ENCODE measurements at regions not wholly inside any gene's neighbourhood (a gene's known extent, or its start where the extent isn't known, plus 50 kb on each side); places are given as distances from the start of the nearest gene placed in this dataset.
"Not testable (repeated sequence)": the region's sequence is repeated elsewhere in the genome, so short reads cannot be mapped to it uniquely, and the experiment has no call there.

DNA sequence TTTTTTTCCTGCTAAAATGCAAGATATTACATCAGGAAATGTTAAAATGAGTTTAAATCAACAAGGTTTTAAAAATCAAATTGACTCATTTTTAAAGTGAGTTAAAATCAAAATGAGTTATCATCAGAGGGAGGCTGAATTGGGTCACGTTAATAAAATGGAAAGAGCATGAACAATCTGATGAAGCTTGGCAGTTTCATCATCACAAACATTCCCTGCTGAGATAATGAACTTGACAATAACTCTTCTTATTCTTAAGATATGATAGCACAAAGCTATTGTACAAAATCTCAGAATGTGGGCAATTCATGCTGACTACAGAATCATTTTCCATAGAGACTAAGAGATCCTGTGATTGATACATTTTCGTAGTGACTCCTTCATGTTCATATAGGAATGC lies 1086.7 kb downstream of the STIM2 start:
- H3K27ac ChIP-seq (ENCODE audit: low read depth in 2 of 2, low read length in 2 of 2) = no peak overlapping the region
- H3K4me1 ChIP-seq (ENCODE audit: control insufficient read depth in 2 of 2, insufficient read depth in 2 of 2, low read length in 2 of 2) = no peaks in the 10 kb centered on the region
- H3K36me3 ChIP-seq (ENCODE audit: control insufficient read depth in 2 of 2, insufficient read depth in 2 of 2, low read length in 2 of 2) = no peaks in the 10 kb centered on the region
- no peak overlapping the region for H3K9ac ChIP-seq (ENCODE audit: low read depth in 1 of 2, low read length in 2 of 2)
- no peaks in the 10 kb centered on the region for H3K9me3 ChIP-seq (ENCODE audit: control insufficient read depth in 2 of 2, low read length in 2 of 2)
- no peak overlapping the region for H3K4me3 ChIP-seq (ENCODE audit: low read length in 2 of 2)
- no peaks in the 10 kb centered on the region for H3K27me3 ChIP-seq (ENCODE audit: control insufficient read depth in 2 of 2, insufficient read depth in 2 of 2, low read length in 2 of 2)

DNA sequence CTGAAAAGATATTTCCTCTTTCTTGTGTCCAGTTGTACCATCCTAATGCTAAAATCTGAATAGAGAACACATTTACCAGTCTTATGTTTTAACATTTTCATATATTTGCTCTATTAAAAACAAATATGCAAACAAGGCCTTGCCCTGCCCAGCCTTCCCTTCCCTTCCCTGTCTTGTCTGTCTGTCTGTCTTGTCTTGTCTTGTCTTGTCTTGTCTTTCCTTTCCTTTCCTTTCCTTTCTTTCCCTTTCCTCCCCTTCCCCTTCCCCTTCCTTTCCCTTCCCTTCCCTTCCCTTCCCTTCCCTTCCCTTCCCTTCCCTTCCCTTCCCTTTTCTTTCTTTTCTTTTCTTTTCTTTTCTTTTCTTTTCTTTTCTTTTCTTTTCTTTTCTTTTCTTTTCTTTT lies 1103.5 kb downstream of the STIM2 start:
- no peak overlapping the region for H3K27ac ChIP-seq (ENCODE audit: low read depth in 2 of 2, low read length in 2 of 2)
- H3K9me3 ChIP-seq (ENCODE audit: control insufficient read depth in 2 of 2, low read length in 2 of 2) = no peaks in the 10 kb centered on the region
- H3K9ac ChIP-seq (ENCODE audit: low read depth in 1 of 2, low read length in 2 of 2) = no peak overlapping the region
- no peaks in the 10 kb centered on the region for H3K4me1 ChIP-seq (ENCODE audit: control insufficient read depth in 2 of 2, insufficient read depth in 2 of 2, low read length in 2 of 2)
- no peak overlapping the region for H3K4me3 ChIP-seq (ENCODE audit: low read length in 2 of 2)
- H3K27me3 ChIP-seq (ENCODE audit: control insufficient read depth in 2 of 2, insufficient read depth in 2 of 2, low read length in 2 of 2) = no peaks in the 10 kb centered on the region
- H3K36me3 ChIP-seq (ENCODE audit: control insufficient read depth in 2 of 2, insufficient read depth in 2 of 2, low read length in 2 of 2) = no peaks in the 10 kb centered on the region

DNA sequence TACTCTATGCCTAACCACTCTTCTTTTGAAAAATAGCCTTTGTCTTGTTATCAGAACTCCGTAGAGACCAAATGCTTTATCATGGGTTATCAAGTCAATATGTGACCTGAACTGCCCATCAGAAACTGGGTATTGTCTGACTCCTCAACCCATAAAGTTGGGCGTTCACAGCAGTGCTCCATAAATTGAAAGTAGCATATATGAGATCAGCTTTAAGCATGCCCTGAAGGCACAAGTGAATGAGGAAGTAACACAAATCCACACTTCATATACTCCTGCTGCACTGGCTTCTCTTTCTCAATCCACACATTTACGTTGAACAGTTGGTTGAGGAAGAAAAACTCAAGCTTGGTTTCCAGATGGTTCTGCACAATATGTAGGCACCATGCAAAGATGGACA lies 1106.0 kb downstream of the STIM2 start:
- Histone ChIP-seq H3K9me3 (ENCODE audit: control insufficient read depth in 2 of 2, low read length in 2 of 2) (no peaks in the 10 kb centered on the region), H3K27ac (ENCODE audit: low read depth in 2 of 2, low read length in 2 of 2) (no peak overlapping the region), H3K36me3 (ENCODE audit: control insufficient read depth in 2 of 2, insufficient read depth in 2 of 2, low read length in 2 of 2) (no peaks in the 10 kb centered on the region), H3K9ac (ENCODE audit: low read depth in 1 of 2, low read length in 2 of 2) (no peak overlapping the region), H3K27me3 (ENCODE audit: control insufficient read depth in 2 of 2, insufficient read depth in 2 of 2, low read length in 2 of 2) (no peaks in the 10 kb centered on the region), H3K4me1 (ENCODE audit: control insufficient read depth in 2 of 2, insufficient read depth in 2 of 2, low read length in 2 of 2) (no peaks in the 10 kb centered on the region), H3K4me3 (ENCODE audit: low read length in 2 of 2) (no peak overlapping the region)

DNA sequence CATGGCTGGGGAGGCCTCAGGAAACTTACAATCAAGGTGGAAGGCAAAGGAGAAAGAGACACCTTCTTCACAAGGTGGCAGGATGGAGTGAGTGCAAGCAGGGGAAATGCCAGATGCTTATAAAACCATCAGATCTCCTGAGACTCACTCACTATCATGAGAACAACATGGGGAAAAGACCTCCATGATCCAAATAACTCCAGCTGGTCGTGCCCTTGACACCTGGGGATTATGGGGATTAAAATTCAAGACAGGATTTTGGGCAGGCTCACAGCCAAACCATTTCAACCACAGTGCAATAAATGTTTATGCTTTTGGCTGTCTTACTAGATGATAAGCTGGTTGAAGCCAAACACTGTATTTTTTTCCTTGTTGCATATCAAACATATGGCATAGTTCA lies 1112.4 kb downstream of the STIM2 start:
- H3K36me3 ChIP-seq (ENCODE audit: control insufficient read depth in 2 of 2, insufficient read depth in 2 of 2, low read length in 2 of 2) = no peaks in the 10 kb centered on the region
- no peaks in the 10 kb centered on the region for H3K27me3 ChIP-seq (ENCODE audit: control insufficient read depth in 2 of 2, insufficient read depth in 2 of 2, low read length in 2 of 2)
- H3K9me3 ChIP-seq (ENCODE audit: control insufficient read depth in 2 of 2, low read length in 2 of 2) = no peaks in the 10 kb centered on the region
- no peak overlapping the region for H3K27ac ChIP-seq (ENCODE audit: low read depth in 2 of 2, low read length in 2 of 2)
- no peak overlapping the region for H3K9ac ChIP-seq (ENCODE audit: low read depth in 1 of 2, low read length in 2 of 2)
- H3K4me1 ChIP-seq (ENCODE audit: control insufficient read depth in 2 of 2, insufficient read depth in 2 of 2, low read length in 2 of 2) = no peaks in the 10 kb centered on the region
- no peak overlapping the region for H3K4me3 ChIP-seq (ENCODE audit: low read length in 2 of 2)

DNA sequence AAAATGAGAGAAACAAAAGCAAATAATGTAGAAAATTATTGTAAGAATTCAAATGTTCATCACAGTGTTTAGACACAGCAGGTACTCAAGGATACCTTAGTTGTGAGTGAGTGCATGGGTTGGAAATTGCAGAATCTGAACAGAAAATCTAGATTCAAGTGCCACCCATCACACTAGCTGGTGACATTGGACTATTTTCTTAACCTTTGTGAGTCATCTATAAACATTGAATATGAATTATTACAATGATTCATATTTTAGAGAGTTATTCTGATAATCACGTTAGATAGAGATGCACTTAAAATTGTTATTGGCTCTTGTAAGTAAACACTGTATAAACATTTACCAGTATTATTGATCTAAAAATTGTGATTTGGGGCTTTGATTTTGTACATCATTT lies 1113.1 kb downstream of the STIM2 start:
- H3K4me1 ChIP-seq (ENCODE audit: control insufficient read depth in 2 of 2, insufficient read depth in 2 of 2, low read length in 2 of 2) = no peaks in the 10 kb centered on the region
- H3K27ac ChIP-seq (ENCODE audit: low read depth in 2 of 2, low read length in 2 of 2) = no peak overlapping the region
- H3K9me3 ChIP-seq (ENCODE audit: control insufficient read depth in 2 of 2, low read length in 2 of 2) = no peaks in the 10 kb centered on the region
- no peaks in the 10 kb centered on the region for H3K36me3 ChIP-seq (ENCODE audit: control insufficient read depth in 2 of 2, insufficient read depth in 2 of 2, low read length in 2 of 2)
- H3K27me3 ChIP-seq (ENCODE audit: control insufficient read depth in 2 of 2, insufficient read depth in 2 of 2, low read length in 2 of 2) = no peaks in the 10 kb centered on the region
- no peak overlapping the region for H3K9ac ChIP-seq (ENCODE audit: low read depth in 1 of 2, low read length in 2 of 2)
- H3K4me3 ChIP-seq (ENCODE audit: low read length in 2 of 2) = no peak overlapping the region

DNA sequence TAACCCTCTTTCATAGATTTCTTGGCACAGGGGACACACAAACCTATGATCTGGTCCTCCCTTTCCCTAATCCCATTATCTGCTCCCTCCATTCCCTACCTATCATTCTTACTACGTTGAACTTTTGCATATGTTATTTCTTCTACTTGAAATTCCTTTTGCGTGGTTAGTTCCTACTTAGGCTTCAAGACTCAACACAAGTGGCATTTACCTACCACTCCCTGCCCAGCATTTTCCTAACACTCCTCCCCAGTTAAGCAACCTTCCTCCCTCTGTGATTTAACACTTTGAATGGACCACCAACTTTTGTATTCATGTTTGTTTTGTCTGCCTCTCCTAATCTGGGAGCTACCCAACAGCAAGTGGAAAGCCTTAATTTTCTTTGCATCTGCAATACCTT lies 1113.7 kb downstream of the STIM2 start:
- Histone ChIP-seq H3K27ac (ENCODE audit: low read depth in 2 of 2, low read length in 2 of 2) (no peak overlapping the region), H3K4me3 (ENCODE audit: low read length in 2 of 2) (no peak overlapping the region), H3K36me3 (ENCODE audit: control insufficient read depth in 2 of 2, insufficient read depth in 2 of 2, low read length in 2 of 2) (no peaks in the 10 kb centered on the region), H3K27me3 (ENCODE audit: control insufficient read depth in 2 of 2, insufficient read depth in 2 of 2, low read length in 2 of 2) (no peaks in the 10 kb centered on the region), H3K4me1 (ENCODE audit: control insufficient read depth in 2 of 2, insufficient read depth in 2 of 2, low read length in 2 of 2) (no peaks in the 10 kb centered on the region), H3K9ac (ENCODE audit: low read depth in 1 of 2, low read length in 2 of 2) (no peak overlapping the region), H3K9me3 (ENCODE audit: control insufficient read depth in 2 of 2, low read length in 2 of 2) (no peaks in the 10 kb centered on the region)

DNA sequence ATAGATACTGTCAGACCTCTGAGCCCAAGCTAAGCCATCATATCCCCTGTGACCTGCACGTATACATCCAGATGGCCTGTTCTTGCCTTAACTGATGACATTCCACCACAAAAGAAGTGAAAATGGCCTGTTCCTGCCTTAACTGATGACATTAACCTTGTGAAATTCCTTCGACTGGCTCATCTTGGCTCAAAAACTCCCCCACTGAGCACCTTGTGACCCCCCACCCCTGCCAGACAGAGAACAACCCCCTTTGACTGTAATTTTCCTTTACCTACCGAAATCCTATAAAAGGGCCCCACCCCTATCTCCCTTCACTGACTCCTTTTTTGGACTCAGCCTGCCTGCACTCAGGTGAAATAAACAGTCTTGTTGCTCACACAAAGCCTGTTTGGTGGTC lies 1114.2 kb downstream of the STIM2 start:
- not testable (repeated sequence) for H3K4me1 ChIP-seq (ENCODE audit: control insufficient read depth in 2 of 2, insufficient read depth in 2 of 2, low read length in 2 of 2); H3K4me3 ChIP-seq (ENCODE audit: low read length in 2 of 2); H3K36me3 ChIP-seq (ENCODE audit: control insufficient read depth in 2 of 2, insufficient read depth in 2 of 2, low read length in 2 of 2); H3K27me3 ChIP-seq (ENCODE audit: control insufficient read depth in 2 of 2, insufficient read depth in 2 of 2, low read length in 2 of 2); H3K9me3 ChIP-seq (ENCODE audit: control insufficient read depth in 2 of 2, low read length in 2 of 2); H3K27ac ChIP-seq (ENCODE audit: low read depth in 2 of 2, low read length in 2 of 2); H3K9ac ChIP-seq (ENCODE audit: low read depth in 1 of 2, low read length in 2 of 2)

DNA sequence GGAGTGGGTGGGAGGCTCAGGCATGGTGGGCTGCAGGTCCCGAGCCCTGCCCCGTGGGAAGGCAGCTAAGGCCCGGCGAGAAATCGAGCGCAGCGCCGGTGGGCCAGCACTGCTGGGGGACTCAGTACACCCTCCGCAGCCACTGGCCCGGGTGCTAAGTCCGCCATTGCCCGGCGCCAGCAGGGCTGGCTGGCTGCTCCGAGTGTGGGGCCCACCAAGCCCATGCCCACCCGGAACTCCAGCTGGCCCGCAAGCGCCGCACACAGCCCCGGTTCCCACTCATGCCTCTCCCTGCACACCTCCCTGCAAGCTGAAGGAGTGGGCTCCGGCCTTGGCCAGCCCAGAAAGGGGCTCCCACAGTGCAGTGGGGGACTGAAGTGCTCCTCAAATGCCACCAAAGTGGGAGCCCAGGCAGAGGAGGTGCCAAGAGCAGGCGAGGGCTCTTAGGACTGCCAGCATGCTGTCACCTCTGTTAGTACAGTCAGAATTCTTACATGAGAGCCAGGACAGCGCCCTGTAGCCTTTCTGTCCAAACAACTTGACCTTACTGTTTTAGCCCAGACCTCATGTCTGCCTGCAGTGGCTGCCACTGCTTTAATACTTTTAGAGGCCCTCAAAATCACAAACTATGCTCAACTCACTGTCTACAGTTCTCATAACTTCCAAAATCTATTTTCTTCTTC lies 1117.9 kb downstream of the STIM2 start:
- H3K36me3 ChIP-seq (ENCODE audit: control insufficient read depth in 2 of 2, insufficient read depth in 2 of 2, low read length in 2 of 2); H3K9me3 ChIP-seq (ENCODE audit: control insufficient read depth in 2 of 2, low read length in 2 of 2); H3K27me3 ChIP-seq (ENCODE audit: control insufficient read depth in 2 of 2, insufficient read depth in 2 of 2, low read length in 2 of 2); H3K27ac ChIP-seq (ENCODE audit: low read depth in 2 of 2, low read length in 2 of 2); H3K9ac ChIP-seq (ENCODE audit: low read depth in 1 of 2, low read length in 2 of 2); H3K4me3 ChIP-seq (ENCODE audit: low read length in 2 of 2); H3K4me1 ChIP-seq (ENCODE audit: control insufficient read depth in 2 of 2, insufficient read depth in 2 of 2, low read length in 2 of 2): not testable (repeated sequence)

DNA sequence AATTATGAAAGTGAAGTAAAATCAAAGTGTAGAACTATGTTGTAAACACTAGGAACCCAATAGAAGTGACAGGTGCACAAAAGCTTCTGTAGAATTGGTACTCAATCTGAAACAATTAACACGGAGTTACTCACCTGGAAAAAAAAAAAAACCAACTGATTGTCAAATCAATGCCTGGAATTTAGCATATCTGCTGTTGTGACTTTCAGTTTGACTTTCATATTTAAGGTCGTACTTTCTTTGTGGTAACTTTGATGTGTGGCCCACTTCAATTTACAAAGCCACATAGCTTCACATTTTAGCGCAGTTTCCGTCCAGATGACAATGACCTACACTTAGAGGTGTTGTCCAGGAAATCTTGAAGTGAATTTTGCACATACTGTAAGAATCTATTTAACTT lies 1124.9 kb downstream of the STIM2 start:
- H3K27ac ChIP-seq (ENCODE audit: low read depth in 2 of 2, low read length in 2 of 2) = no peak overlapping the region
- H3K9me3 ChIP-seq (ENCODE audit: control insufficient read depth in 2 of 2, low read length in 2 of 2) = no peaks in the 10 kb centered on the region
- no peaks in the 10 kb centered on the region for H3K27me3 ChIP-seq (ENCODE audit: control insufficient read depth in 2 of 2, insufficient read depth in 2 of 2, low read length in 2 of 2)
- no peaks in the 10 kb centered on the region for H3K36me3 ChIP-seq (ENCODE audit: control insufficient read depth in 2 of 2, insufficient read depth in 2 of 2, low read length in 2 of 2)
- H3K4me3 ChIP-seq (ENCODE audit: low read length in 2 of 2) = no peak overlapping the region
- no peaks in the 10 kb centered on the region for H3K4me1 ChIP-seq (ENCODE audit: control insufficient read depth in 2 of 2, insufficient read depth in 2 of 2, low read length in 2 of 2)
- no peak overlapping the region for H3K9ac ChIP-seq (ENCODE audit: low read depth in 1 of 2, low read length in 2 of 2)

DNA sequence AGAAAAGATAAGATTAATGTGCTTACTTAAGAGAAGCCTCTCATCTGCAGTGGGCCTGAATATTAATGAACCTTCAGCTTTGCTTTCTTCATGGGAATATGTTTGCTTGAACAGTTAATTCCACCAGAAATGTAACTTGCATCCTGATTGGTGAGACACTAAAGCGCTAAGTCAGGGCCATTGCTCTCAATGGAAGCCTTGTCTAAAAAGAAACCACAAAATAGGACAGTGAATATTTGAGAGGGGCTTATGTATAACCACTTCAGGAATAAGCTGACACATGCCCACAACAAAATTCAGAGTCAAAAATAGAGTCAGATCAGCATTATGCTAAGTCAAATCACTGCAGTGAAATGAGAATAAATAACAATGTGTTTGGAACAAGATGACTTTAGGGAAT lies 1125.8 kb downstream of the STIM2 start:
- H3K27me3 ChIP-seq (ENCODE audit: control insufficient read depth in 2 of 2, insufficient read depth in 2 of 2, low read length in 2 of 2) = no peaks in the 10 kb centered on the region
- H3K36me3 ChIP-seq (ENCODE audit: control insufficient read depth in 2 of 2, insufficient read depth in 2 of 2, low read length in 2 of 2) = no peaks in the 10 kb centered on the region
- no peaks in the 10 kb centered on the region for H3K9me3 ChIP-seq (ENCODE audit: control insufficient read depth in 2 of 2, low read length in 2 of 2)
- no peak overlapping the region for H3K4me3 ChIP-seq (ENCODE audit: low read length in 2 of 2)
- no peaks in the 10 kb centered on the region for H3K4me1 ChIP-seq (ENCODE audit: control insufficient read depth in 2 of 2, insufficient read depth in 2 of 2, low read length in 2 of 2)
- no peak overlapping the region for H3K9ac ChIP-seq (ENCODE audit: low read depth in 1 of 2, low read length in 2 of 2)
- no peak overlapping the region for H3K27ac ChIP-seq (ENCODE audit: low read depth in 2 of 2, low read length in 2 of 2)

DNA sequence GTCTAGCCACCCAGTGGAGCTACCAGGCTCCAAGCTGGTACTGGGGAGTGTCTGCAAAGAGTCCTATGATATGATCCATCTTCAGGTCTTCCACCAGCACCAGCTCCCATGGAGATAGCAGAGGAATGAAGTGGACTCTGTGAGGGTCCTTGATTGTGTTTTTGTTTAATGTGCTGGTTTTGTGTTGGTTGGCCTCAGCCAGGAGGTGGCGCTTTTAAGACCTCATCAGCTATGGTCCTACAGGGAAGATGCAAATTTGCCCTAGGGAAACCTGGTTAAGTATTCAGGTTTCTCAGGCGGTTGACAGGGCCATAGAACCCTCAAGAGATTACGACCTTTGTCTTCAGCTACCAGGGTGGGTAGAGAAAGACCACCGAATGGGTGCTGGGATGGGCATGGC lies 1141.1 kb downstream of the STIM2 start:
- Histone ChIP-seq H3K36me3 (ENCODE audit: control insufficient read depth in 2 of 2, insufficient read depth in 2 of 2, low read length in 2 of 2) (no peaks in the 10 kb centered on the region), H3K27ac (ENCODE audit: low read depth in 2 of 2, low read length in 2 of 2) (no peak overlapping the region), H3K4me1 (ENCODE audit: control insufficient read depth in 2 of 2, insufficient read depth in 2 of 2, low read length in 2 of 2) (no peaks in the 10 kb centered on the region), H3K4me3 (ENCODE audit: low read length in 2 of 2) (no peak overlapping the region), H3K27me3 (ENCODE audit: control insufficient read depth in 2 of 2, insufficient read depth in 2 of 2, low read length in 2 of 2) (no peaks in the 10 kb centered on the region), H3K9me3 (ENCODE audit: control insufficient read depth in 2 of 2, low read length in 2 of 2) (no peaks in the 10 kb centered on the region), H3K9ac (ENCODE audit: low read depth in 1 of 2, low read length in 2 of 2) (no peak overlapping the region)

All from mucosa of rectum (tissue), 2 donors.